Stimulated activated CD4-positive, alpha-beta T cell treated with anti-CD3 and anti-CD28 coated beads, Interleukin-12 subunit alpha, Interleukin-12 subunit beta, amount 100 ng/mL, for 24 hours (primary cell): ENCODE measurements at regions not wholly inside any gene's neighbourhood (a gene's known extent, or its start where the extent isn't known, plus 50 kb on each side); places are given as distances from the start of the nearest gene placed in this dataset.

Source experiments
- DNase-seq, 2 experiments: peaks; one replicate each; pipeline ENCODE4 v3.0.0-alpha.2; 2020; ENCODE audit warnings: low read depth in 2 of 2

- DNase-seq, result no peak
Measured at GRCh38 chr6:15042938-15043337, 202.9 kb upstream of the JARID2 start.

GRCh38 chr6:15044146-15044882, 201.6 kb upstream of the JARID2 start:
- DNase-seq, result no peak

GRCh38 chr6:15044948-15045347, 200.9 kb upstream of the JARID2 start:
- no peak for DNase-seq

GRCh38 chr6:15046751-15047150, 199.1 kb upstream of the JARID2 start:
- DNase-seq, result no peak

- no peak for DNase-seq
Measured at GRCh38 chr6:15048367-15048766, 197.5 kb upstream of the JARID2 start.

- DNase-seq, result no peak
Measured at GRCh38 chr6:15058200-15059061, 187.4 kb upstream of the JARID2 start.

GRCh38 chr6:15061180-15061641, 184.7 kb upstream of the JARID2 start:
- DNase-seq, result no peak

GRCh38 chr6:15061908-15062515, 183.9 kb upstream of the JARID2 start:
- no peak for DNase-seq

GRCh38 chr6:15062516-15063252, 183.2 kb upstream of the JARID2 start:
- no peak for DNase-seq

GRCh38 chr6:15063253-15063853, 182.5 kb upstream of the JARID2 start:
- DNase-seq, result no peak

- no peak for DNase-seq
Measured at GRCh38 chr6:15065261-15065989, 180.4 kb upstream of the JARID2 start.

GRCh38 chr6:15066089-15066758, 179.6 kb upstream of the JARID2 start:
- DNase-seq, result no peak

- DNase-seq, result no peak
Measured at GRCh38 chr6:15073344-15073789, 172.5 kb upstream of the JARID2 start.

- DNase-seq, result no peak
Measured at GRCh38 chr6:15073883-15074465, 171.9 kb upstream of the JARID2 start.

GRCh38 chr6:15074806-15075205, 171.1 kb upstream of the JARID2 start:
- DNase-seq, result no peak

- no peak for DNase-seq
Measured at GRCh38 chr6:15076565-15076964, 169.3 kb upstream of the JARID2 start.

- no peak for DNase-seq
Measured at GRCh38 chr6:15077006-15077405, 168.9 kb upstream of the JARID2 start.

- no peak for DNase-seq
Measured at GRCh38 chr6:15077961-15078360, 167.9 kb upstream of the JARID2 start.

- DNase-seq, result no peak
Measured at GRCh38 chr6:15079288-15079817, 166.5 kb upstream of the JARID2 start.
